PFSK-1 (cell line): ENCODE measurements at regions not wholly inside any gene's neighbourhood (a gene's known extent, or its start where the extent isn't known, plus 50 kb on each side); places are given as distances from the start of the nearest gene placed in this dataset.

ENCODE experiments used
- POLR2AphosphoS5 ChIP-seq: IDR thresholded peaks from 2 replicates; pipeline ENCODE4 v1.6.1; 2012; ENCODE audit warnings: low read depth, mild to moderate bottlenecking, control low read depth, low read length, moderate library complexity
- REST ChIP-seq, 2 experiments: IDR thresholded peaks; 2 replicates each; pipeline versions ENCODE4 v1.6.1 to v1.8.0; 2011 to 2012; ENCODE audit warnings: low read depth in 2 of 2, low read length in 2 of 2, control low read depth in 1 of 2, inconsistent platforms in 1 of 2, mild to moderate bottlenecking in 1 of 2, moderate library complexity in 1 of 2; ENCODE audit not compliant: insufficient read depth in 1 of 2
- SIN3A ChIP-seq: IDR thresholded peaks from 2 replicates; pipeline ENCODE4 v1.6.1; 2012; ENCODE audit warnings: mild to moderate bottlenecking, low read length, moderate library complexity, borderline replicate concordance; ENCODE audit not compliant: insufficient read depth

- no peak for TF ChIP-seq POLR2AphosphoS5
- no peak for TF ChIP-seq REST (IDR thresholded peaks at IDR 0.05; ENCODE audit: insufficient read depth in 1 of 2, low read depth in 2 of 2, low read length in 2 of 2)
- TF ChIP-seq SIN3A, result no peak
Measured at GRCh38 chr14:42090122-42090521, 483.4 kb downstream of the LRFN5 start.
